NCI-H1092 treated with DMSO at 0.1 percent for 48 hours (cell line): ENCODE measurements at regions not wholly inside any gene's neighbourhood (a gene's known extent, or its start where the extent isn't known, plus 50 kb on each side); places are given as distances from the start of the nearest gene placed in this dataset.
A peak's percentile ranks its signal among the peaks of the same experiment; 100 is the strongest.

Source experiments
- DNase-seq: peaks from one replicate; lab custom pipeline; 2025; lab: John Stamatoyannopoulos, UW

DNA sequence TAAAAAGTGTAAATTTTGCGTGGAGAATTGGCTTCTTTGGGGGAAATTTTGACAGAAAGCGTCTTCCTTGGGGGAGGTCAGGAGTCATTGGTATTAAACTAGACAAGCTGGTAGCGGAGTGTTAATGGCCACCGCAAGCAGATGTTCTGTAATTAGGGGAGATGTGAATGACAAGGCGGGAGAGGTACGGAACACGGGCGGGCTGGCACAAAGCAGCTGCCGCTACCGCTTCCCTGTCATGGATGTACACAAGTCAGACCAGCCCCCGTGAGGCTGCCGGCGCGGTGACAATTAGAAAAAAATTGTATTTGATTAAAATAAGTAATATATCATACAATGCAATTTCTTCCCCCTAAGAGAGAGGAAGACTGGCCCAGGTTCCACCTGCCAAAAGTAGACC lies 501.6 kb downstream of the VRK1 start:
- peak; percentile 46 for DNase-seq

DNA sequence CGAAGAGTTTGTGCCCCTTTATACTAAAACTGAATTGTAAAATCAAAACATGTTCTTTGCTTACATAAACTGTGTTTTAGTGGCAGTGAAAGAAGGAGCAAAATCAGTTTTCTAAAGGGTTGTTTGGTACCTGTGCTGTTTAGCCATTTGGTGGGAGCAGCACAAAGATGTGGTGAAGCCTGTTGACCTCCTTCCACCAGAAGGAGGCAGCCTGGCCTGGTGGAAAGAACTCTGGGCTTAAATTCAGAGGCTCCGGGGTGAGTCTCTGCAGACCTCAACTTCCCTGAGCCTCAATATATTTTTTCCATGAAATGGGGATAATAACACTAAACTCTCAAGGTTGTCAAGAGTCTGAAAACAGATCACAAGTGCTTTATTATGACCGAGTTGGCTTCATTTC lies 502.5 kb downstream of the VRK1 start:
- DNase-seq: peak; percentile 6

DNA sequence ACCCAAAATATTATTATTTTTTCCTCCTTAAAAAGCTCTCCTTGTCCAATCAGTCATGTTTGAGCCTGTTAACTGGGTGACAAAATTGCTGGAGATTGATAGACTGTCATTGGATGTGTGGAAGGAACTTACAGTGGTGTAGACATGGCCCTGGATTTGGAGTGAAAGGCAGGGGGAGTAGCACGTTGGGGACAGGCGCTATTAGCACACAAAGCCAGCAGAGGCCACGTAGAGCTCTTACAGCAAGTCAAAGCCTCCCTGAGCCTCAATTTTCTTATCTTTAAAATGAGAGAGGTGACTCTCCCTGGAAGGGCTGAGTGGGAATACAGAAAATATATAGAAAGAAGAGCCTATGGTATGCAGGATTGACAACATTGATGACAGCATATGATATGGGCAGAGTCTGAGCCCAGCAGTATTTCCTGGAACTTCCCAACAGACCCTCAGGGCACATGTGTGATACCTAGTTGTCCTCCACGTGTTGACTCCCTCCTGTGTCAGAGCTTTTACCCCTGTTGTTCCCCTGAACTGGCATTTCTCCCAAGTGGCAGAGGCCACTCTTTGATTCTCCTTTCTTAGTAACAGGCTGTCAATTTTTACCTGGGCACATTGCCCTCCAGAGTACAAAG lies 504.9 kb downstream of the VRK1 start:
- DNase-seq: no peak

DNA sequence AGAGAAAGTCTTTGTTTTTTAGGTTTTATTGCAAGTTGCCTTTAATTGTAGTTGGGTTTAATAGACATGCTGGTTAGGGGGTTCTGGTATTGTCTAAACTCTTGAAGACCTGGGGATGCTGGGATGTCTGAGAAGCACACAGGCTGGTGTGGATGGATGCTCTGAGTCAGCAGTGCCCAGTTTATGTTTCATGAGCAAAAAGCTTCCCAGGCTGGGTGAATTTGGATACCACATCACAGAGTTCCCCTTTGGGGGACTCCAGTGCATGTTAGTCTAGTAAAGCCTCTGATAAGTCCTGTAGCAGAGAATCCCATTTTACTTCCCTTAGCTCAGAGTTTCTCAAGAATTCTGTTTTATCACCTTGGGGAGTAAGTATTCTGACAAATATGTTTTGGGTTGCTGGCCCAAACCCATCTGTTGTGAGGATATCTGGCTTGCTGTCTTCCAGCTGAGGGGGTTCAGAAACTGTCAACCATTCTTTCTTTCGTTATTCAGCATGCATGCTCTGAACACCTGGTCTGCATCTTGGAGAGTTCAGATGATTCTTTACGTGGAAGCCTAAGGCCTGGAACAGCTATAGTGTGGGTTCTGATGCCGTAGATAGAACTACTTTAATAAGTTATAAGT lies 509.1 kb downstream of the VRK1 start:
- no peak for DNase-seq

DNA sequence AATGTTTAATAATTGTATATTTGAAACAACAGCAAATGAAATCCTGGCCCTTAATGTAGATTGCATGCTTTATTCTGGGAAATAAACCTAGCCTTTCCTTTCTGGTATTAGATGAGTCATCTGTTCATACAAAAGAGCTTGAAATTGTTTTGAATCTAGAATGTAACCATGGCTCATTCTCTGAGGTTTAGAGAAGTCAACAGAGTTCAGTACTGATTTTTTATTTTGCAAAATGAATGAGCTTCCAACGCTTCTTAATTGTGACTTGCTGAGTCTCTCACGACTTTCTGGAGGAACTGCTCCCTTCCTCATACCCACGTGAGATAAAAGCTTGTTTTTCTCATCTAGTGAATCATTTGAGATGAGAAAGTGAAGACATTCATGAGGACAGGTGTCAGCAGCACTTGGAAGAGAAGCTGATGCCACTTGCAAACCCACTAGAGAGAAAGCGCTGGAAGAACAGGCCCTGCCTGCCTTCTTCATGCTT lies 509.6 kb downstream of the VRK1 start:
- DNase-seq: no peak

DNA sequence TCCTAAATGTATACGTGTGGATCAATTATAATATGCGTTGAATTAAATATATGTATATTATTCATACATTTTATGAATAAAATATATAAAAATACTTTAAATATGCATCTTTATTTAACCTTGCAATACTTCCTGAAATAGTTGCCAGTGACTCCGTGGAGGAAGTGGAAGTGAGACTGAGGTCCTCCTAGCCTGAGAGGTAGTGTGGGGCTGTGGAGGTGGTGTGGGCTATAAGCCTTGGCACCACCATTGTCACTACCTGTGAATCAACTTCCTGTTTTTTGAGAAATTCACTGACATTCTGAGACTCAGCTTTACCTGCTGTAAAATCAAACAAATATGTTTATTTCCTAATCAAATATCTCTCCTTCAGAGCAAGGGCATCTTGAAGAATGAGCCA lies 514.2 kb downstream of the VRK1 start:
- DNase-seq: no peak

DNA sequence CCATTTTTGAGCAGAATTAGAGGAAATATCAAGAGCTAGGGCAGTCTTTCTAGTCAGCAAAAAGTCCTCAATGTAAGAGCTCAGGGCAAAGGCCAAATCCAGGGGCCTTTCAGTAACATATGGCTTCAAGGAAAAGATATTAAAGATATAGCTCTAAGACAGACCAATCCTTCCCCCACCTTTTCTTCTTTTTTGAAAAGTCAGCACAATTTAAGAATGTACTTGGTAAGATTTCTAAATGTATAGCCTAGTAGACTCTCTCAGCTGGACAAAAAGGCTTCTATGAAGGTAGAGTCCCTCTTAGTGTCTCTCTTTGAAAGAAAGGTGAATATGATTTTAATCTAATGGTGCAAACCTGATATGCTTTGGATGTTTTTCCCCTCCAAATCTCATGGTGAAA lies 515.7 kb downstream of the VRK1 start:
- DNase-seq: no peak

DNA sequence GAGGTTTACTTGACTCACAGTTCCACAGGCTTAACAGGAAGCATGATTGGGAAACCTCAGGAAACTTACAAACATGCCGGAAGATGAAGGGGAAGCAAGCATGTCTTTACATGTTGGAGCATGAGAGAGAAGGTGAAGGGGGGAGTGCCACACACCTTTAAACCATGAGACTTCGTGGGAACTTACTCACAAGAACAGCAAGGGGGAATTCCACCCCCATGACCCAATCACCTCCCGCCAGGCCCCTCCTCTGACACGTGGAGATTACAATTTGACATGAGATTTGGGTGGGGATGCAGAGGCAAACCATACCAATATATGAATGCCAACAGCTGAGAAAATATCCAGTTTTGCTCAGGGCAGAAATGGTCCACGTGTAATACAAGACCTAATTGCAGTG lies 518.6 kb downstream of the VRK1 start:
- DNase-seq: no peak

DNA sequence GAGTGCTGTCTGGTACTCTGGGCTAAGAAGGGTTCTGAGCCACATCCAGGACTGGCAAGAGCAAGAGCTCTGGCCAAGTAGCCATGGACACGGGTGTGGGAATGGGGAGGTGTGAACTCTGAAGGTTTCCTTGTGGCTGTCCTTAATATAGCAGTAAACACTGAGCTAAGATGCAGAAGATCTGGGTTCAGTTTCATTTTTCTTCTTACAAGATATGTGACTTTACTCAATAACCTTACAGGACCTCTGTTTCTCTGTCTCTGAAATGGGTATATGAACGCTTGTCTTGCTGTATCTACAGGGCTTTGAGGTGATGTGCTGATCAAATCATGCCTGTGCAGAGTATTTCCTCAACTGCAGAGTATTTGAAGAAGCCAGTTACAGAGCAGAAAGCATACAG lies 521.2 kb downstream of the VRK1 start:
- no peak for DNase-seq

DNA sequence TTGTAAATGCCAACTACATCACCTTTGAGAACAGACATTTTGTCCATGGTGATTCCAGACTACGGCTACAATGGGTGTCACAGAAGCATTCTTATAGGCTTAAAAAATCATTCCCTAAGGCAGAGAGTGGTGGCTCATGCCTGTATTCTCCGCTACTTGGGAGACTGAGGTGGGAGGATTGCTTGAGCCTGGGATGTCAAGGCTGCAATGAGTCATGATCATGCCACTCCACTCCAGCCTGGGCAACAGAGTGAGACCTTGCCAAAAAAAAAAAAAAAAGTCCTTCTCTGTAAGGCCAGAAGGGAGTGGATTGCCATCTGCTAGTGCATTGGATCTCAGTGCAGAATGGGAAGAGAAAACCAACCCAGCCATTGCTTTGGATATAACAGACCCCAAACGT lies 522.5 kb downstream of the VRK1 start:
- no peak for DNase-seq

DNA sequence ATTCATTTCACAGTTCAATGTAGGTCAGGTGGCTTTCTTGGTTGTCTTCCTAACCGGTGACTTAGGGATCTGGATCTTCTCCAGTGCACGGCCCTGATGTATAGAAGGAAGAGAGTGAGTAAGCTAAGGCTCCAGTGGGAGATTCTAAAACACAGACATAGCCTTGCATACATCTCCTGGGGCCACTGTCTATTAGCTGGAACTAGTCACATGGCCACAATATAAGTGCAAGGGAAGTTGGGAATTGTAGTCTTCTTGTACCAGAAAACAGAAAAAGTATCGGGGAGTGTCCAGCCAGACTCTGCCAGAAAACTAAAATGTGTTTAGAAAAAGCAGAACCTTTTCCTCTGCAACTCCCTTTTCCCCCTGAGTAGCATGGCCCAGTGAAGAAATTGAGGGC lies 531.6 kb downstream of the VRK1 start:
- no peak for DNase-seq

DNA sequence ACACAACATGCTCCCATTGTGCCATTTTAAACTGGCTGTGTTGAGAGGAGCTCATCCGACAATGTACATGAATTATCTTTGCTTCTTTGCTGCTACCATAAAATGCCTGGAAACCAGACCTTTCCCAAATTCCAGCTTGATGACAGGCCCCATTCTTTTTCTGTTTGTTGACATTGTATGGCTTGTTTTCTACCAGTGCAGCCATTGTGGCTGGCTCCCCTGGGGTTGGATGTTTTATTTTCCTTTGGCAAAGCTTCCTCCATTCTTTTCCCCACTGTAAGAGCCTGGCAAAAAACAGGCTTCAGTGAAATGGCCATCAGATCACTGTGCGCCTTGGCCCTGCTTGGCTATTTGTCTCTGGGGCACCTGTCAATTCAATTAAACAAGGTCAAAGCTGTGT lies 532.5 kb downstream of the VRK1 start:
- DNase-seq: peak; percentile 10

DNA sequence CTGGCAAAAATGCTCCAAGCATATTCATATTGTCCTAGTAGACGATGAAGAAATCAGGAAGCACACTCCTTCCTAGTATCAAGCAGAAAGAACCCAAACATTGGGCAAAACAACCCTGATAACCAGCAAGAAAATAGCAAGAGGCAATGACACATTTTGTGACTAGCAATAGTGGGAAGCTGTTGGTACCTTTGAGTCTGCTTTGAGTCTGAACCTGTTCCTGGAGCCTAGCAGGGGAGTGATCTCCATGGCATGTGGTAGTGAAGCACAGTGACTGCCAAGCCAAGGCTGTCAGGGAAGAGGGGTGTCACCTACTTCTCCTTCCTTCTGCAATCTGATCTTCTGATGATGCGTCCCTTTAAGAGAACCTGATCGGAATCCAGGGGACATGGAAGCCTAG lies 533.9 kb downstream of the VRK1 start:
- no peak for DNase-seq

DNA sequence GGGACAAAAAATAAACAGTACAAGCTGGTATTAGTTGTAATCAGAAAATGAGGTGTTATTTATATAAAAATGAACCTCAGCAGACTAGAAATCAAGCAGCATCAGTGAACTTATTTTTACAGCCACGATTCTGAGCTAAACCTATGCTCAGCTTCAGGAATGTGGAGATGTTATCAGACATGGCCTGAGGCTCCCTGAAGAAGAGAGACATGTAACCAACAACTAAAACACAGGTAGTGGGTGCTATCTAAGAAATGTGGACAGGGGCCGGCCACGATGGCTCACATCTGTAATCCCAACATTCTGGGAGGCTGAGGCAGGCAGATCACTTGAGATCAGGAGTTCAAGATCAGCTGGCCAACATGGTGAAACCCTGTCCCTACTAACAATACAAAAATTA lies 534.3 kb downstream of the VRK1 start:
- DNase-seq: no peak

DNA sequence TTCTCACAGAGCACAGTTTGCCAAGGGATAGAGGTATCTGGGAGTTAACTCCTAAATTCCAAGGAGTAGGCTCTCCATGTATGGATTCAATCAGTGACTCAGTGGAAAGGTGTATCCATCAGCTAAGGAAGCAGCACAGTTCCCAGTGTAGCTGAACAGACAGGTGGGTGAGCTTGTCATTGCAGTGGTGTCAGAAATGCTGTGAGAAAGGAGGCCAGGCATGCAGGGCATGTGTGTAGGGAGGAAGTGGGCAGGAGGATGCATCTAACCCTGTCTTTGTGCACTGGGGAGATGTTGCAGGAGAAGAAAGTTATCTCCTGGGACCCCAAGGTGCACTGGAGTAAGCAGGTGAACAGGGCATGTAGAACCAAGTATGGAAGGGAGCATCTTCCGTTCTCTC lies 539.0 kb downstream of the VRK1 start:
- no peak for DNase-seq

DNA sequence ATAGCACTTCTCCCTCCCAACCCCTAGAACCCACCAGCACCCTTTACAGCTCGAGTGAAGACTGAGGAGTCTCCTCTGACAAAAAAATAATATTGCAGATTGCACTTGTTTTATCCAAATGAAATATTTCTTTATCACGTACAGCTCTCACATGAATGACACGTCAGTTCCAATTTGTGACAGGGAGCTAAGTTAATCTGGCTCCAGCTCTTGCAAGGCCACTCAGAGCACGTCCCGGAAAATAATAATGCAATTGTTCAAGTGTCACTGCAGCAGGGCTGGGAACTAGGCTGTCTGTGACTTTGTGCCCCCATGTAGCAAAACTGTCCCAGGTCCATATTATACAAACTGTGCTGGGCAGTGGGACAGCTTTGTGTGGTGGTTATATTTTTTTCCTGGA lies 539.6 kb downstream of the VRK1 start:
- DNase-seq: no peak

DNA sequence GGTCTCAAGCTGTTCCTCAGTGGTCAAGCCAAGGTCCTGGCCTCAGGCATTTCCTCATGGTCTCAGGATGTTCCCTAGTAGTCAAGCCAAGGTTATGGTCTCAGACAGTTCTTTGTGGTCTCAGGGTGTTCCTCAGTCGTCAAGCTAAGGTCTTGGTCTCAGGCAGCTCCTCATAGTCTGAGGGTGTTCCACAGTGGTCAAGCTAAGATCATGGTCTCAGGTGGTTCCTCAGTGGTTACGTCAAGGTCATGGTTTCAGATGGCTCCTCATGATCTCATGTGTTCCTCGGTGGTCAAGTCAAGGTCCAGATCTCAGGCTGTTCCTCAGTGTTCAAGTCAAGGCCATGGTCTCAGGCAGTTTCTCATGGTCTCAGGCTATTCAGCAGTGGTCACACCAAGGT lies 540.1 kb downstream of the VRK1 start:
- DNase-seq: no peak

DNA sequence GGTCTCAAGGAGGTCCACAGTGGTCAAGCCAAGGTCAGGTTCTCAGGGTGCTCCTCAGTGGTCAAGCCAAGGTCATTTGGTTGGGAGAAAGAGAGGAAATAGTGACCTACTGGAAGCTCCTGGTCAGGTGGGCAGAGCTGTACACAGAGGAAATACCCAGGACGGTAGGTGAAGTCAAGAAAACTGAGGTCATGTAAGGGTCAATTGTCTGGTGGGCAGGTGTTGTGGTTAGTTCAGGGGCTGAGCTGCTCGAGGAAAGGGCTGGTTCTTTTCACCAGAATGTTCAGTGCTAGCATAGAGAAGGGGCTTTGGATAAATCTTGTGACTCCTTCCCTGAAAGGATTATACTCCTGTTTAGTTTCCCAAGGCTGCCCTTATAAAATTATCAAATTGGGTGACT lies 540.5 kb downstream of the VRK1 start:
- DNase-seq: no peak

DNA sequence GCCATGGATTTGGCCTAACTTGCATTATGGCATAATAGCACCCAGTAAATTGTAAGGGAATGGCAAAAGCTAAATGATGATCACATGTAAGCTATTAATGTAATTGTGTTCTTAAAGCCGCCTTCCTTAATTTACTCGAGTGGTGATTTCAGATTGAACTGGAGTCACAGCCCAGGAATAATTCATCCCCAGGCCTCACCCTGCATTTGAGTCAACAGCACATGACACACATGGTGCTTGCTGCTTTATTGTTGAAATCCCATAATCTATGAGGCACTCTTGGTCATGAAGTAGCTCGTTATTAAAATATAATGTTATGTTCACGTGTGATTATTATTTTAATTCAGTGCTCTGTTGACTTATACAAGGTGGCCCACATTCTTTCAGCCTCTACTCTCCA lies 547.5 kb downstream of the VRK1 start:
- DNase-seq: no peak

DNA sequence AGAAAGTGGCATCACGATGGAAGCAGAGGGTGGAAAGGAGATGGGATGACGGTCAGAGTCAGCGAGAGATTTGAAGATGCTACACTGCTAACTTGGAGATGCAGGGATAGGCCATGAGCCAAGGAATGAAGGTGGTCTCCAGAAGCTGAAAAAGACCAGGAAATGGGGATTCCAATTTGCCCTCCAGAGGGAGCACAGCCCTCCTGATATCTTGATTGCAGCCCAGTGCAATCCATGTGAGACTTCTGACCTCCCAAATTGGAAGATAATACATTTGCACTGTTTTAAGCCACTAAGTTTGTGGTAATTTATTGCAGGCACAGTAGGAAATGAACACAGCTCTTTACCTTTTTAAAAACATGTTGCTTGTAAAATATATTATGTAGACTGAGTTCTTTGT lies 549.5 kb downstream of the VRK1 start:
- DNase-seq: no peak

DNA sequence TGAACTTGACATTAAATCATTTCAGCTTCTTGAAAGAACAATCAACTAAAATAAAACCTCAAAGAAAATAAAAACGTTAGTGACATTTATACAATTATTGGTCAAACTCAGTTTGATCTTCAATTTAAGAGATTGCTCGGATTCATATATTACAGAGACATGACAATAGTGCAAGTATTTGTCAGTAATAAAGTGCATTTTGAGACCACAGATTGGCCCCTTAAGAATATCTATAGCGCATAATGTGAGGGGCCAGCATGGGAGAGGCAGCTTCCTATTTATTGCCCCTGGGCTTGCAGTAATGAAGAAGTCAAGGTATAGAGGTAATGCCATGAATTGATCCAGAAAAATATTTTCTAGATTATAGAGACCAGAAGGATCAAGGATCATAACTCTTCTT lies 552.3 kb downstream of the VRK1 start:
- no peak for DNase-seq

DNA sequence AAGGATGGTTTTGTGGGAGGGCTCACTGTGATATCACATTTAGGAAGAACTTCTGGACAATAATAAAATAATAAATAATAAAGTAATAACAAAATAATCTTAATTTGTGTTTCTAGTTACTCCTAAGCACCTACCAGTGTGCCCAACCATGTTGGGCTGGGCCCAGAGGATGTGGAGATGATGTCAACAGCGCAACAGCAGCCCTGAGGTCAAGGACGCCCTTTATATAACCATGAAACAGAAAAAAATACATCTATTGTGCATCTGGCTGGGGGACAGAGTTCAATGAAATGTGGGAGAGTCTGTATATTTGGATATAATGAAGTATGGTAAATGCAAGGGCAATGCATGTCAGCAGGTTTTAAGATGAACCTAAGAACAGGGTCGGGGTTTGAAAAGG lies 552.8 kb downstream of the VRK1 start:
- no peak for DNase-seq

DNA sequence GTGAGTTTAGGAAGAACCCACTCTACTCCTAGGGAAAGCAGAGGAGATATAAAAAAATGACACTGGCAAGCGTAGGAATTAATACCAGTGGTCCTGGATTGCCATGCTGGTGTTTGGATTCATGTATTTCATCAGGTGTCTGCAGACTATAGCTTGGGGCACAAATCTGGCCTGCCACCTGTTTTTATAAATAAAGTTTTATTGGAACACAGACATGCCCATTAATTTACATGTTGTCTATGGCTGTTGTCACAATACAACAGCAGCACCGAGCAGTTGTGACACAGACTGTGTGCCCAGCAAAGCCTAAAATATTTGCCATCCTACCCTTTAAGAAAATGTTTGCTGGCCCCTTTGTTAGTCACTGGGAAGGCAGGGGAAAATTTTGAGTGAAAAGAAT lies 553.2 kb downstream of the VRK1 start:
- no peak for DNase-seq
